ENCODE measurements at regions not wholly inside any gene's neighbourhood (a gene's known extent, or its start where the extent isn't known, plus 50 kb on each side); places are given as distances from the start of the nearest gene placed in this dataset.

DNA sequence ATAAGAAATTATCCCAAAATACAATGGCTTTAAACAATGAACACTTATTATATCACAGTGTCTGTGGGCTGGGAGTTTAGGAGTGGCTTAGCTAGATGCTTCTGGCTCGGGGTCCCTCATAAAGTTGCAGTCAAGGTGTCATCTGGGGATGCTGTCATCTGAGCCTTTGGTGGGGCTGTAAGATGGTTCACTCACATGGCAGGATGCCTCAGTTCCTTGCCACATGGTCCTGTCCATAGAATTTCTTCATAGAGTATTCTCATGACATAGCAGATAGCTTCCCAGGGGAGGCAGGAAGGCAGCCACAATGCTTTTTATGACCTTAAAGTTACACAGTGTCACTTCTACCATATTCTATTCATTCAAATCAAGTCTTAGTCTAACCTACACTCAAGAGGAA, 51.2 kb upstream of the HMHB1 start (continued):
- TF ChIP-seq POLR2AphosphoS5 (IDR thresholded peaks at IDR 0.05; ENCODE audit: control insufficient read depth, insufficient read depth, low read depth, low read length), result no peak
- no peak for TF ChIP-seq GABPB1 (CRISPR knock-in tag; IDR thresholded peaks at IDR 0.05)
- TF ChIP-seq HMG20A (CRISPR knock-in tag; conservative IDR thresholded peaks at IDR 0.05), result no peak
- TF ChIP-seq ZKSCAN1 (IDR thresholded peaks at IDR 0.05; ENCODE audit: low read depth, low read length), result no peak
- no peak for TF ChIP-seq CBX5 (IDR thresholded peaks at IDR 0.05; ENCODE audit: borderline replicate concordance, low read depth)
- TF ChIP-seq EGR1 (conservative IDR thresholded peaks at IDR 0.05), result no peak

DNA sequence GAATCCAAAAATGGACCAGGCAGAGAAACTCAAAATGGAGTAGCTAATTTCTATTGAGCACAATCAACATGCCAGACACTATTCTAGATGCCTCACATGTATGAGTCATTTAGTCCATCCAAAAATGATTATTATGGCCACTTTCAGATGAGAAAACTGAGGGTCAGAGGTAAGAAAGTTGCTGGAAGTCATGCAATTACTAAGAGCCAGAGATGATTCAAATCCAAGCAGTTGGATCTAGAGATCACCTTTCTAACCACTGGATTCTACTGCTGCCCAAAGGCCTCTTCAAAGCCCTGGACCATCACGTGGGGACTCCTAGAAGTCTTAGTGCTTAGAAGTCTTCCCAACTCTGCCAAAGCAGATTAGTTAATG, 51.8 kb upstream of the HMHB1 start:
- H3K4me1 ChIP-seq (replicated peaks in 1 of 2; ENCODE audit: control insufficient read depth in 2 of 2, insufficient read depth in 2 of 2, low read length in 2 of 2), result no peaks in the 10 kb centered on the region
- FAIRE-seq (no peak), ATAC-seq (no peak), DNase-seq (ENCODE audit: extremely low read depth in 1 of 4, low spot score in 3 of 4) (no peak)
- no peaks in the 10 kb centered on the region for H4K20me1 ChIP-seq (replicated peaks; ENCODE audit: control insufficient read depth, insufficient read depth, low read length)
- H3K27ac ChIP-seq (ENCODE audit: extremely low read depth, low read depth, low read length), result no peak overlapping the region
- no peak overlapping the region for H2AFZ ChIP-seq (ENCODE audit: low read depth, low read length)
- no peak overlapping the region for H3K4me3 ChIP-seq
- no peak overlapping the region for H3K4me2 ChIP-seq (ENCODE audit: insufficient read depth, low read length)
- H3K27me3 ChIP-seq (ENCODE audit: control insufficient read depth in 2 of 2, insufficient read depth in 2 of 2, low read length in 2 of 2), result no peaks in the 10 kb centered on the region
- CTCF ChIA-PET (ENCODE audit: low intra/inter-chr PET ratio), result no interaction called here
- H3K9ac ChIP-seq (ENCODE audit: insufficient read depth in 1 of 2, low read depth in 2 of 2, low read length in 2 of 2), result no peak overlapping the region
- intact Hi-C loops (cut with micrococcal nuclease), result no loop called here
- H3K79me2 ChIP-seq (ENCODE audit: control insufficient read depth, insufficient read depth, low read length), result no peaks in the 10 kb centered on the region
- no peaks in the 10 kb centered on the region for H3K36me3 ChIP-seq (ENCODE audit: control insufficient read depth, insufficient read depth, low read length)
- POLR2A ChIA-PET, result no interaction called here
- WGBS (ENCODE audit: insufficient coverage, low coverage, missing lambda C conversion rate), result 8% methylated on average over 1 of the region's 1 CpG
- BruUV-seq (replicated peaks), result no TSS peak
- no peaks in the 10 kb centered on the region for H3K9me1 ChIP-seq (ENCODE audit: control insufficient read depth, insufficient read depth, low read length)
- H3K9me3 ChIP-seq (replicated peaks; ENCODE audit: control insufficient read depth, insufficient read depth, low read depth, low read length), result no peaks in the 10 kb centered on the region
- TF ChIP-seq SAFB2 (IDR thresholded peaks at IDR 0.05; ENCODE audit: borderline replicate concordance, low read depth, low read length, severe bottlenecking), result no peak
- no peak for TF ChIP-seq SMC3 (conservative IDR thresholded peaks at IDR 0.05; ENCODE audit: insufficient read depth, low read depth, low read length)
- in situ Hi-C loops (cut with MboI), result no loop called here

Measured in K562 (cell line).